Heart left ventricle (tissue), 16 donors: ENCODE measurements at regions not wholly inside any gene's neighbourhood (a gene's known extent, or its start where the extent isn't known, plus 50 kb on each side); places are given as distances from the start of the nearest gene placed in this dataset.

ENCODE experiments used
- ATAC-seq, 4 donors: fragments of 200-7000 bp; cut with Tn5 transposase; one replicate each; pipeline ENCODE4 v1.9.1; 2020 to 2022; ENCODE audit warnings: moderate library complexity in 4 of 4, mild to moderate bottlenecking in 3 of 4, moderate number of reproducible peaks in 1 of 4
- DNase-seq, 5 donors: peaks; one replicate each; pipeline ENCODE4 v3.0.0-alpha.2; 2020
- H3K27ac ChIP-seq, 12 donors: fragments of 200-600 bp; sonication (generic) in 4 of 12; one replicate each; pipeline versions ENCODE4 v1.5.0 to v1.8.0; 2016 to 2022; ENCODE audit warnings: mild to moderate bottlenecking in 2 of 12
- H3K27me3 ChIP-seq, 9 donors: fragments of 200-600 bp; sonication (generic) in 2 of 9; one replicate each; pipeline versions ENCODE4 v1.5.1 to v1.8.0; 2016 to 2022; ENCODE audit warnings: mild to moderate bottlenecking in 3 of 9
- H3K36me3 ChIP-seq, 9 donors: fragments of 200-600 bp; sonication (generic) in 2 of 9; one replicate each; pipeline versions ENCODE4 v1.5.0 to v1.8.0; 2018 to 2022; ENCODE audit warnings: mild to moderate bottlenecking in 2 of 9
- H3K4me1 ChIP-seq, 12 donors: fragments of 200-600 bp; sonication (generic) in 4 of 12; one replicate each; pipeline versions ENCODE4 v1.5.0 to v1.8.0; 2016 to 2022; ENCODE audit warnings: mild to moderate bottlenecking in 3 of 12
- H3K4me3 ChIP-seq, 12 donors: fragments of 200-600 bp; sonication (generic) in 4 of 12; one replicate each; pipeline versions ENCODE4 v1.5.0 to v1.8.0; 2017 to 2022; ENCODE audit warnings: mild to moderate bottlenecking in 9 of 12, moderate library complexity in 4 of 12
- H3K9me3 ChIP-seq, 12 donors: fragments of 200-600 bp; sonication (generic) in 4 of 12; one replicate each; pipeline versions ENCODE4 v1.5.0 to v1.8.0; 2016 to 2022; ENCODE audit warnings: mild to moderate bottlenecking in 1 of 12
- POLR2A ChIP-seq, 2 donors: fragments of 450-650 bp; IDR thresholded peaks; one replicate each; pipeline ENCODE4 v1.6.1; 2017; ENCODE audit warnings: antibody characterized with exemption in 2 of 2, mild to moderate bottlenecking in 2 of 2, moderate library complexity in 2 of 2
- WGBS, 4 donors: extraction: QIAGEN DNeasy Blood & Tissue Kit in 2 of 4; methylation state at CpG; one replicate each; pipeline versions ENCODE4 v1.1.5 to v1.1.7; 2013 to 2018; 5-methylcytosine and 5-hydroxymethylcytosine counted together
- intact Hi-C, 10 donors: fragments of 100-400 bp; cut with DNase I; formaldehyde crosslinking; loops; one replicate each; pipeline versions ENCODE4 v1.11.1 to v1.14.2; 2022
- TF ChIP-seq, protein P1 (sequence below), 12 donors: fragments of 200-600 bp; sonication (generic) in 4 of 12; IDR thresholded peaks; one replicate each; pipeline versions ENCODE4 v1.5.0 to v1.8.0; 2018 to 2022; ENCODE audit warnings: antibody characterized with exemption in 12 of 12, mild to moderate bottlenecking in 5 of 12
- donor health status: ischemic (EF 13 %, LVEDD 7.1; RV severe dilation, severe dysfunction).
- donor health status: healthy with polysubstance abuse.
- donor health status: DM: no; HTN: yes; CAD: no.
- donor health status: DM: no; HTN: no; CAD: no.
- donor health status: ischemic (EF 25% LVEDD 6.9; RV normal size, moderate dysfunction).
- donor health status: ischemic (EF 25% LVEDD 5.7; RV mildly dilated, moderate dysfunction).
- donor health status: healthy.
- donor health status: DM: yes; HTN: yes; CAD: no.
- donor health status: ischemic (EF 35%, LVEDD 5.7; RV mildly dilated, moderate dysfunction).
- donor health status: nonischemic (EF 11% LVEDD 7.7; RV severe dilation, severe dysfunction).
- donor health status: DM: yes; HTN: yes; CAD: no.
- donor health status: PGD.
- donor health status: ischemic (EF 29% LVEDD 5.4; RV normal size, mild dysfunction).
- donor health status: nonischemic (EF 23%, LVEDD 6.1; RV moderate dilation, normal function).

DNA sequence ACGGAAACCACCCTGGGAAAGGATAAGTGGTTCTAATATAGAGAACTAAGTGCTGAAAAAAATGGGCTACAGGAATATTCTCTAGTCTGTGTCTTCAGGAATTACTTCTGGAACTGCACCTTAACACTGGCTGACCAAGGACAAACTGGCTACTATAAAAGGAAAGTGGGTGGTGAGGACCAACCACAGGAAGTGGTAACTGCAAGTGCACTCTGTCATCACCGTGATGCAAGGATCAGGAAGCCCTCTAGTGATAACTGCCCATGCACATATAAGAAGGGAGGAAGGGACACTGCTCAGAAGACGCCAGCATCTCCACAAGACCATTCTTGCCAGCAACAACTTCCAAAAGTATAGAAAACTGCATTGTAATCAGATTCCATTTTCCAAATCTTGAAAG is 424.4 kb upstream of the RGPD4 start:
- intact Hi-C loops, result no loop called here
- ATAC-seq (no peak), DNase-seq (no peak)
- H3K27me3 ChIP-seq, result no peaks in the 10 kb centered on the region
- TF ChIP-seq, protein P1, sequence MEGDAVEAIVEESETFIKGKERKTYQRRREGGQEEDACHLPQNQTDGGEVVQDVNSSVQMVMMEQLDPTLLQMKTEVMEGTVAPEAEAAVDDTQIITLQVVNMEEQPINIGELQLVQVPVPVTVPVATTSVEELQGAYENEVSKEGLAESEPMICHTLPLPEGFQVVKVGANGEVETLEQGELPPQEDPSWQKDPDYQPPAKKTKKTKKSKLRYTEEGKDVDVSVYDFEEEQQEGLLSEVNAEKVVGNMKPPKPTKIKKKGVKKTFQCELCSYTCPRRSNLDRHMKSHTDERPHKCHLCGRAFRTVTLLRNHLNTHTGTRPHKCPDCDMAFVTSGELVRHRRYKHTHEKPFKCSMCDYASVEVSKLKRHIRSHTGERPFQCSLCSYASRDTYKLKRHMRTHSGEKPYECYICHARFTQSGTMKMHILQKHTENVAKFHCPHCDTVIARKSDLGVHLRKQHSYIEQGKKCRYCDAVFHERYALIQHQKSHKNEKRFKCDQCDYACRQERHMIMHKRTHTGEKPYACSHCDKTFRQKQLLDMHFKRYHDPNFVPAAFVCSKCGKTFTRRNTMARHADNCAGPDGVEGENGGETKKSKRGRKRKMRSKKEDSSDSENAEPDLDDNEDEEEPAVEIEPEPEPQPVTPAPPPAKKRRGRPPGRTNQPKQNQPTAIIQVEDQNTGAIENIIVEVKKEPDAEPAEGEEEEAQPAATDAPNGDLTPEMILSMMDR (IDR thresholded peaks at IDR 0.05), result no peak
- no peak for TF ChIP-seq POLR2A (IDR thresholded peaks at IDR 0.05)
- WGBS, 4 donors, result 44 to 55% (median 49%) methylated on average over 2 to 3 of the region's 3 CpGs
- no peaks in the 10 kb centered on the region for H3K4me1 ChIP-seq
- H3K27ac ChIP-seq, result no peak overlapping the region
- H3K36me3 ChIP-seq, result no peaks in the 10 kb centered on the region
- no peaks in the 10 kb centered on the region for H3K9me3 ChIP-seq
- H3K4me3 ChIP-seq, result no peak overlapping the region

DNA sequence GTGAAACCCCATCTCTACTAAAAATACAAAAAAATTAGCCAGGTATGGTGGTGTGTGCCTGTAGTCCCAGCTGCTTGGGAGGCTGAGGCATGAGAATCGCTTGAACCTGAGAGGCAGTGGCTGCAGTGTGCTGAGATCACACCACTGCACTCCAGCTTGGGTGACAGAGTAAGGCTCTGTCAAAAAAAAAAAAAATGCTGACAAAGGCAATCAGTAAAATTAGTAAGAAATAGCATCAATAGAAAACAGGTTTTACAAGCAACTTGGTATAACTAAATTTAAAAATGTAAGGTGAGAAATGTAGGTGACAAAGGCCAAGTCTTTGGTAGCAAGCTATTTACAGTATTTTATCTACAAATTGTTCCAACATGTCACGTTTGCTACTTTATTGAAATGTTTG is 421.4 kb upstream of the RGPD4 start:
- H3K4me1 ChIP-seq, result peaks cover 0 to 4% (median 0%) of the 10 kb centered on the region in 12 donors
- H3K4me3 ChIP-seq, result no peak overlapping the region
- no peak for DNase-seq
- no peaks in the 10 kb centered on the region for H3K9me3 ChIP-seq
- intact Hi-C loops, result no loop called here
- no peaks in the 10 kb centered on the region for H3K27me3 ChIP-seq
- TF ChIP-seq, protein P1 (IDR thresholded peaks at IDR 0.05), result no peak
- no peak for TF ChIP-seq POLR2A (IDR thresholded peaks at IDR 0.05)
- H3K27ac ChIP-seq, result no peak overlapping the region
- WGBS, 4 donors, result 77 to 82% (median 80%) methylated on average over 2 of the region's 2 CpGs
- ATAC-seq, result no peak
- no peaks in the 10 kb centered on the region for H3K36me3 ChIP-seq

DNA sequence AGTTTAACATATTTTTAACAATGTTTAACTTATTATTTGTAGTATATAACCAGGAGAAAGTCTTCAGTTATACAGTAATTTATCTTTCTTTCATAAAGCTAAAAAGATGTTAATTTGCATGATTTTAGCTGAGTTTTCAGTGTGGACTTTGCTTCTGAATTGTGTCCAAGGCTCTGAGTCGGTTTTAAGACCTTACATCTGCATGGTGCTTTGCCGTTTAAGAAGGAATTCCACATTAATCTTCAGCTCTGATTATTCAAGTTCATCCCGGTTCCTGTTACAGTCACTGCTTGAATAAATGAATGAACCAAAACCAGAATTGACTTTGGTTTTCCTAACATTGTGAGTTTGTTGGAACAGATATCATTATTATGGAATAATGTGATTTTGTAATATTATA is 419.7 kb upstream of the RGPD4 start:
- intact Hi-C loops, result no loop called here
- TF ChIP-seq, protein P1 (IDR thresholded peaks at IDR 0.05), result no peak
- Histone ChIP-seq H3K36me3 (no peaks in the 10 kb centered on the region), H3K4me3 (no peak overlapping the region), H3K4me1 (peaks cover 0 to 4% (median 0%) of the 10 kb centered on the region in 12 donors), H3K27me3 (no peaks in the 10 kb centered on the region), H3K9me3 (no peaks in the 10 kb centered on the region), H3K27ac (no peak overlapping the region)
- DNase-seq (no peak), ATAC-seq (no peak)
- WGBS, 4 donors, result 53 to 61% (median 55%) methylated on average over 3 of the region's 3 CpGs

DNA sequence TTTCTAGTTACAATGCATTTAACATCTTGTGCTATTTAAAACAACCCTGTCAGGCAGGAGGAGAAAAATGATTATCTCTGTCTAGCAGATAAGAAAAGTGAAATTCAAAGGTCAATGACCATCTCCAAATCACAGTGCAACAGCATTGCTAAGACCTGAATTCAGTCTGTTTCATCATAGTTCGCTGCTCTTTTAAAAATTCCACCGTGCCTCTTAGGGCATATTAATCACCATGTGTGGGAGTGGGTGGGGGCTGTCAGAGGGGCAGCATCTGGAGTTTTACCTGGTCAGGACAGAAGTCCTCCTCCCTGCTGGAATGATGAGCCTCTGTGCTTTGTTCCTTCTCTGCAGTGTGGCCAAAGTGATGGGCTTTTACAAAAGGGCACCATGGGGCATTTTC is 418.7 kb upstream of the RGPD4 start:
- ATAC-seq, result no peak
- Histone ChIP-seq H3K9me3 (no peaks in the 10 kb centered on the region), H3K36me3 (no peaks in the 10 kb centered on the region), H3K27me3 (no peaks in the 10 kb centered on the region), H3K4me1 (peaks cover 0 to 4% (median 0%) of the 10 kb centered on the region in 12 donors), H3K4me3 (no peak overlapping the region), H3K27ac (no peak overlapping the region)
- WGBS, 4 donors, result 62 to 83% (median 72%) methylated on average over 2 of the region's 2 CpGs
- intact Hi-C loops, result no loop called here
- TF ChIP-seq, protein P1 (IDR thresholded peaks at IDR 0.05), result no peak
- TF ChIP-seq POLR2A (IDR thresholded peaks at IDR 0.05), result no peak
- no peak for DNase-seq
